Gastrocnemius medialis (tissue), 4 donors: ENCODE measurements at regions not wholly inside any gene's neighbourhood (a gene's known extent, or its start where the extent isn't known, plus 50 kb on each side); places are given as distances from the start of the nearest gene placed in this dataset.

ENCODE experiments used
- ATAC-seq, 2 donors: fragments of 150-250 bp; one replicate each; pipeline ENCODE4 v1.9.1; 2016
- DNase-seq, 2 donors: peaks; one replicate each; pipeline ENCODE4 v3.0.0-alpha.2; 2019
- H3K27ac ChIP-seq, 4 donors: fragments of 200-600 bp; sonication (generic); 1 replicate in 1 of 4; 2 replicates in 3 of 4; pipeline ENCODE4 v1.5.1; 2016 to 2018; ENCODE audit warnings: mild to moderate bottlenecking in 2 of 4, moderate library complexity in 1 of 4
- H3K27me3 ChIP-seq, 3 donors: fragments of 200-600 bp; sonication (generic) in 2 of 3; 1 replicate in 1 of 3; 2 replicates in 2 of 3; pipeline versions ENCODE4 v1.5.1 to v1.6.0; 2016 to 2019; ENCODE audit warnings: mild to moderate bottlenecking in 1 of 3, moderate library complexity in 1 of 3
- H3K36me3 ChIP-seq, 2 donors: fragments of 200-600 bp; sonication (generic) in 1 of 2; one replicate each; pipeline ENCODE4 v1.5.1; 2017 to 2018
- H3K4me1 ChIP-seq, 2 donors: fragments of 200-600 bp; sonication (generic) in 1 of 2; one replicate each; pipeline ENCODE4 v1.5.1; 2016 to 2017; ENCODE audit warnings: mild to moderate bottlenecking in 2 of 2
- H3K4me3 ChIP-seq, 4 donors: fragments of 200-600 bp; sonication (generic) in 3 of 4; 1 replicate in 1 of 4; 2 replicates in 3 of 4; pipeline ENCODE4 v1.5.1; 2016 to 2019; ENCODE audit warnings: mild to moderate bottlenecking in 2 of 4
- H3K9me3 ChIP-seq, 3 donors: fragments of 200-600 bp; sonication (generic) in 2 of 3; 1 replicate in 1 of 3; 2 replicates in 2 of 3; pipeline ENCODE4 v1.5.1; 2016 to 2019
- CTCF ChIP-seq, 5 experiments: fragments of 450-650 bp in 3 of 5; fragments of 200-600 bp in 2 of 5; sonication (generic) in 2 of 5; IDR thresholded peaks in 4 of 5; conservative IDR thresholded peaks in 1 of 5; 1 replicate in 4 of 5; 2 replicates in 1 of 5; pipeline ENCODE4 v1.5.1; 2016 to 2019; ENCODE audit warnings: antibody characterized with exemption in 5 of 5, mild to moderate bottlenecking in 3 of 5, moderate library complexity in 3 of 5
- POLR2A ChIP-seq, 2 donors: fragments of 450-650 bp; IDR thresholded peaks; one replicate each; pipeline ENCODE4 v1.6.1; 2017; ENCODE audit warnings: antibody characterized with exemption in 2 of 2, mild to moderate bottlenecking in 2 of 2, moderate library complexity in 2 of 2
- in situ Hi-C, 4 donors: fragments of 200-750 bp; cut with MboI; loops; one replicate each; pipeline versions ENCODE4 v1.15.0 to v1.8.0; 2017; ENCODE audit warnings: low sequenced_read_pairs in 4 of 4
- intact Hi-C: fragments of 100-400 bp; cut with DNase I; formaldehyde crosslinking; loops from one replicate; pipeline ENCODE4 v1.15.1; 2023; ENCODE audit warnings: low total_unique reads

GRCh38 chr13:50588491-50589130, 254.9 kb downstream of the DLEU7 start:
- DNase-seq, result no peak
- Histone ChIP-seq H3K4me1 (no peaks in the 10 kb centered on the region), H3K27me3 (no peaks in the 10 kb centered on the region), H3K36me3 (no peaks in the 10 kb centered on the region), H3K9me3 (no peaks in the 10 kb centered on the region), H3K27ac (no peak overlapping the region), H3K4me3 (no peak overlapping the region)
- no peak for TF ChIP-seq POLR2A (IDR thresholded peaks at IDR 0.05)
- no peak for TF ChIP-seq CTCF (IDR thresholded peaks at IDR 0.05 in 4 of 5, conservative IDR thresholded peaks at IDR 0.05 in 1 of 5)
- no peak for ATAC-seq
- intact Hi-C loops (no loop called here), in situ Hi-C loops (no loop called here)

GRCh38 chr13:50589139-50589538, 254.4 kb downstream of the DLEU7 start:
- no peaks in the 10 kb centered on the region for H3K36me3 ChIP-seq
- in situ Hi-C loops (no loop called here), intact Hi-C loops (no loop called here)
- TF ChIP-seq POLR2A (IDR thresholded peaks at IDR 0.05) (no peak), CTCF (IDR thresholded peaks at IDR 0.05 in 4 of 5, conservative IDR thresholded peaks at IDR 0.05 in 1 of 5) (no peak)
- ATAC-seq (no peak), DNase-seq (no peak)
- no peaks in the 10 kb centered on the region for H3K9me3 ChIP-seq
- H3K4me3 ChIP-seq, result no peak overlapping the region
- H3K4me1 ChIP-seq, result no peaks in the 10 kb centered on the region
- no peaks in the 10 kb centered on the region for H3K27me3 ChIP-seq
- no peak overlapping the region for H3K27ac ChIP-seq

GRCh38 chr13:50589651-50590054, 253.8 kb downstream of the DLEU7 start:
- in situ Hi-C loops (no loop called here), intact Hi-C loops (no loop called here)
- H3K9me3 ChIP-seq, result no peaks in the 10 kb centered on the region
- TF ChIP-seq POLR2A (IDR thresholded peaks at IDR 0.05), result no peak
- no peak for TF ChIP-seq CTCF (IDR thresholded peaks at IDR 0.05 in 4 of 5, conservative IDR thresholded peaks at IDR 0.05 in 1 of 5)
- no peaks in the 10 kb centered on the region for H3K27me3 ChIP-seq
- H3K36me3 ChIP-seq, result no peaks in the 10 kb centered on the region
- no peak for ATAC-seq
- no peak overlapping the region for H3K4me3 ChIP-seq
- H3K27ac ChIP-seq, result no peak overlapping the region
- no peak for DNase-seq
- H3K4me1 ChIP-seq, result peaks cover 1 to 4% of the 10 kb centered on the region in 2 donors

- H3K4me1 ChIP-seq, result peaks cover 6 to 18% of the 10 kb centered on the region in 2 donors
- no peaks in the 10 kb centered on the region for H3K36me3 ChIP-seq
- in situ Hi-C loops (no loop called here), intact Hi-C loops (no loop called here)
- no peak overlapping the region for H3K27ac ChIP-seq
- no peaks in the 10 kb centered on the region for H3K27me3 ChIP-seq
- no peak for ATAC-seq
- H3K4me3 ChIP-seq, result no peak overlapping the region
- no peaks in the 10 kb centered on the region for H3K9me3 ChIP-seq
- no peak for DNase-seq
- TF ChIP-seq POLR2A (IDR thresholded peaks at IDR 0.05) (no peak), CTCF (IDR thresholded peaks at IDR 0.05 in 4 of 5, conservative IDR thresholded peaks at IDR 0.05 in 1 of 5) (no peak)
Measured at GRCh38 chr13:50592412-50593155, 250.9 kb downstream of the DLEU7 start.
